Astrocyte (in vitro differentiated cells and primary cell): ENCODE measurements at regions not wholly inside any gene's neighbourhood (a gene's known extent, or its start where the extent isn't known, plus 50 kb on each side); places are given as distances from the start of the nearest gene placed in this dataset.

Source experiments
- CTCF ChIP-seq: IDR thresholded peaks from 2 replicates; pipeline ENCODE4 v1.5.1; 2011; ENCODE audit warnings: low read depth, mild to moderate bottlenecking, inconsistent platforms, low read length, moderate library complexity; ENCODE audit not compliant: insufficient read depth
- EZH2 ChIP-seq: IDR thresholded peaks from 2 replicates; pipeline ENCODE4 v1.6.1; 2012; ENCODE audit warnings: mild to moderate bottlenecking, low read length, inconsistent platforms; ENCODE audit not compliant: insufficient read depth

DNA sequence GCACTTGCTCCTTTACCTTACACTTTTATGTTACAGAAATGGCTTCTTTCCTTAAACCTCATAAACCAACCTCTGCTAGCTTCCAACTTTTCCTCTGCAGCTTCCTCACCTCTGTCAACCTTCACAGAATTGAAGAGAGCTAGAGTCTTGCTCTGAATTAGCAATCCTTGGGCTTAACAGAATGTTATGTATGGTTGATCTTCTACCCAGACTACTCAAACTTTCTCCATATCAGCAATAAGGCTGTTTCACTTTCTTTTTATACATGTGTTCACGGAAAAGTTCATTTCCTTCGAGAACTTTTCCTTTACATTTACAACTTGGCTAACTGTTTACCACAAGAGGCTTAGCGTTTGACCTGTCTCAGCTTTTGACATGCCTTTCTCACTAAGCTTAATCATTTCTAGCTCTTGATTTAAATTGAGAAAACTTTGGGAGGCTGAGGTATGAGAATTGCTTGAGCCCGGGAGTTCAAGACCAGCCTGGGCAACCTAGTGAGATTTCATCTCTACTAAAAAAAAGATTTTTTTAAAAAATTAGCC lies 207.3 kb downstream of the BMP7 start:
- TF ChIP-seq CTCF (no peak), EZH2 (no peak)
